Suprapubic skin (tissue), 3 donors: ENCODE measurements at regions not wholly inside any gene's neighbourhood (a gene's known extent, or its start where the extent isn't known, plus 50 kb on each side); places are given as distances from the start of the nearest gene placed in this dataset.

ENCODE experiments used
- EP300 ChIP-seq: sonication (generic); formaldehyde crosslinking; IDR thresholded peaks from one replicate; pipeline ENCODE4 v1.6.1; 2017; ENCODE audit warnings: antibody characterized with exemption
- POLR2A ChIP-seq, 2 donors: fragments of 450-650 bp; IDR thresholded peaks; one replicate each; pipeline ENCODE4 v1.6.1; 2017; ENCODE audit warnings: antibody characterized with exemption in 2 of 2, mild to moderate bottlenecking in 2 of 2, moderate library complexity in 2 of 2
- TF ChIP-seq, protein P1 (sequence below), 2 donors: fragments of 200-600 bp in 1 of 2; fragments of 450-650 bp in 1 of 2; sonication (generic) in 1 of 2; IDR thresholded peaks; one replicate each; pipeline ENCODE4 v1.5.1; 2016 to 2019; ENCODE audit warnings: antibody characterized with exemption in 2 of 2, mild to moderate bottlenecking in 1 of 2, moderate library complexity in 1 of 2

DNA sequence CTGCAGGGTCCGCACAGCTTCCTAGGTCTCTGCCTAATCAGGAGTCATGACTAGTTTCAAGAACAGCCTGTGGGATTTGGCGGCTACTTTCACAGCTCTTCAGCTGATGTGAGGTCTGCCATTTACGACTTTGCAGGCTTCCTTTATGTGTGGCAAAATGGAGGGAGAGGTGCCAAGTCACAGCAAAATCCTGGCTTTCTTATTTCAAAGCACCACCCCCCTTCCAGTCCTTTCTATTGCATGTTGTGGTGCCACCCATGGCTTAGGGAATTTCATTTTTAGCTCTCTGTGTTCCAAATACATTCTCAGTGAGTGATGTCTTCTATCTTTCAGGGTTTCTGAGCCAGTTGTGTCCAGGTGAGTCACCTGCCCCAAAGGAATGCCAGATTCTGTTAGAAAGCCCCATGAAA, 75.1 kb upstream of the WLS start:
- TF ChIP-seq, protein P1, sequence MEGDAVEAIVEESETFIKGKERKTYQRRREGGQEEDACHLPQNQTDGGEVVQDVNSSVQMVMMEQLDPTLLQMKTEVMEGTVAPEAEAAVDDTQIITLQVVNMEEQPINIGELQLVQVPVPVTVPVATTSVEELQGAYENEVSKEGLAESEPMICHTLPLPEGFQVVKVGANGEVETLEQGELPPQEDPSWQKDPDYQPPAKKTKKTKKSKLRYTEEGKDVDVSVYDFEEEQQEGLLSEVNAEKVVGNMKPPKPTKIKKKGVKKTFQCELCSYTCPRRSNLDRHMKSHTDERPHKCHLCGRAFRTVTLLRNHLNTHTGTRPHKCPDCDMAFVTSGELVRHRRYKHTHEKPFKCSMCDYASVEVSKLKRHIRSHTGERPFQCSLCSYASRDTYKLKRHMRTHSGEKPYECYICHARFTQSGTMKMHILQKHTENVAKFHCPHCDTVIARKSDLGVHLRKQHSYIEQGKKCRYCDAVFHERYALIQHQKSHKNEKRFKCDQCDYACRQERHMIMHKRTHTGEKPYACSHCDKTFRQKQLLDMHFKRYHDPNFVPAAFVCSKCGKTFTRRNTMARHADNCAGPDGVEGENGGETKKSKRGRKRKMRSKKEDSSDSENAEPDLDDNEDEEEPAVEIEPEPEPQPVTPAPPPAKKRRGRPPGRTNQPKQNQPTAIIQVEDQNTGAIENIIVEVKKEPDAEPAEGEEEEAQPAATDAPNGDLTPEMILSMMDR (IDR thresholded peaks at IDR 0.05), result no peak
- TF ChIP-seq EP300 (no peak), POLR2A (IDR thresholded peaks at IDR 0.05) (no peak)
